ENCODE measurements at regions not wholly inside any gene's neighbourhood (a gene's known extent, or its start where the extent isn't known, plus 50 kb on each side); places are given as distances from the start of the nearest gene placed in this dataset.

GRCh38 chr1:234942012-234942332 lies 186.7 kb downstream of the TOMM20 start:
- TF ChIP-seq EZH2 (IDR thresholded peaks at IDR 0.05; ENCODE audit: borderline replicate concordance, low read length): no peak
- TF ChIP-seq CTCF (IDR thresholded peaks at IDR 0.05; ENCODE audit: low read length): no peak
